Upper lobe of right lung (tissue), 1 donor: ENCODE measurements at regions not wholly inside any gene's neighbourhood (a gene's known extent, or its start where the extent isn't known, plus 50 kb on each side); places are given as distances from the start of the nearest gene placed in this dataset.
"Not testable (repeated sequence)": the region's sequence is repeated elsewhere in the genome, so short reads cannot be mapped to it uniquely, and the experiment has no call there.

Experiments used
- ATAC-seq: fragments of 200-7000 bp; cut with Tn5 transposase; one replicate; pipeline ENCODE4 v1.9.1; 2020; ENCODE audit warnings: mild to moderate bottlenecking, moderate library complexity
- DNase-seq: peaks from one replicate; pipeline ENCODE4 v3.0.0-alpha.2; 2020
- H3K27ac ChIP-seq: fragments of 200-600 bp; one replicate; pipeline ENCODE4 v1.8.0; 2022
- H3K27me3 ChIP-seq: fragments of 200-600 bp; one replicate; pipeline ENCODE4 v1.8.0; 2022; ENCODE audit warnings: mild to moderate bottlenecking
- H3K36me3 ChIP-seq: fragments of 200-600 bp; one replicate; pipeline ENCODE4 v1.8.0; 2022
- H3K4me1 ChIP-seq: fragments of 200-600 bp; one replicate; pipeline ENCODE4 v1.8.0; 2022
- H3K4me3 ChIP-seq: fragments of 200-600 bp; one replicate; pipeline ENCODE4 v1.8.0; 2022; ENCODE audit warnings: mild to moderate bottlenecking
- H3K9me3 ChIP-seq: fragments of 200-600 bp; one replicate; pipeline ENCODE4 v1.8.0; 2022
- CTCF ChIP-seq: fragments of 200-600 bp; IDR thresholded peaks from one replicate; pipeline ENCODE4 v1.8.0; 2022; ENCODE audit warnings: antibody characterized with exemption
- intact Hi-C: fragments of 100-400 bp; cut with DNase I; formaldehyde crosslinking; loops from one replicate; pipeline ENCODE4 v1.11.0; 2022
- donor health status: DM: no; HTN: yes; CAD: no; lungs with severe emphysema.

GRCh38 chr11:122198291-122198983, 82.4 kb upstream of the BLID start:
- Histone ChIP-seq H3K9me3 (no peaks in the 10 kb centered on the region), H3K36me3 (no peaks in the 10 kb centered on the region), H3K27ac (no peak overlapping the region), H3K27me3 (no peaks in the 10 kb centered on the region), H3K4me1 (peaks cover 8% of the 10 kb centered on the region), H3K4me3 (no peak overlapping the region)
- ATAC-seq (no peak), DNase-seq (no peak)
- intact Hi-C loops, result no loop called here
- no peak for TF ChIP-seq CTCF

GRCh38 chr11:122197066-122197987, 81.3 kb upstream of the BLID start:
- Histone ChIP-seq H3K4me3 (no peak overlapping the region), H3K27ac (no peak overlapping the region), H3K36me3 (no peaks in the 10 kb centered on the region), H3K9me3 (no peaks in the 10 kb centered on the region), H3K4me1 (no peaks in the 10 kb centered on the region), H3K27me3 (no peaks in the 10 kb centered on the region)
- ATAC-seq (no peak), DNase-seq (no peak)
- intact Hi-C loops, result no loop called here
- TF ChIP-seq CTCF, result no peak

DNA sequence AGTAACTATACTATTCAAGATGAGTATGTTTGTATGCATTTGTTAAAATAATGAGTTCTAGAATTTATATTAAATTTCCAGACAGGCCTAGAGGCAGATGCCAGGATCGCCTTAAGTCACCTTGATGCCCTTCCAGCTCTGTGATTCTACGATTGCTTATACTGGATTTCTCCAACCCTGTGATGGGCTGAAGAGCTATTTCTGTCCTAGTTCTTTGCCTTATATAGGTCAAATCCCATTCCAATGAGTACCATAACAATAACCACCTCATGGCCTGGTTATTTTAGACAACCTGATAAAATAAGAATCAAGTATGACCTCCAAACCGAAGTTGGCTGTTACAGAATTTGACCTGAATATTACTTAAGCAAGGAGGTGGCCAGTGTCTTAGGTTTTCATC, 79.8 kb upstream of the BLID start:
- Histone ChIP-seq H3K4me3 (no peak overlapping the region), H3K27ac (no peak overlapping the region), H3K9me3 (no peaks in the 10 kb centered on the region), H3K36me3 (no peaks in the 10 kb centered on the region), H3K4me1 (no peaks in the 10 kb centered on the region), H3K27me3 (no peaks in the 10 kb centered on the region)
- intact Hi-C loops, result no loop called here
- DNase-seq (no peak), ATAC-seq (no peak)
- no peak for TF ChIP-seq CTCF

GRCh38 chr11:122193881-122194480, 78.0 kb upstream of the BLID start:
- H3K27ac ChIP-seq, ATAC-seq, H3K4me3 ChIP-seq, H3K27me3 ChIP-seq, H3K9me3 ChIP-seq, H3K4me1 ChIP-seq, H3K36me3 ChIP-seq, DNase-seq, intact Hi-C loops: not testable (repeated sequence)

DNA sequence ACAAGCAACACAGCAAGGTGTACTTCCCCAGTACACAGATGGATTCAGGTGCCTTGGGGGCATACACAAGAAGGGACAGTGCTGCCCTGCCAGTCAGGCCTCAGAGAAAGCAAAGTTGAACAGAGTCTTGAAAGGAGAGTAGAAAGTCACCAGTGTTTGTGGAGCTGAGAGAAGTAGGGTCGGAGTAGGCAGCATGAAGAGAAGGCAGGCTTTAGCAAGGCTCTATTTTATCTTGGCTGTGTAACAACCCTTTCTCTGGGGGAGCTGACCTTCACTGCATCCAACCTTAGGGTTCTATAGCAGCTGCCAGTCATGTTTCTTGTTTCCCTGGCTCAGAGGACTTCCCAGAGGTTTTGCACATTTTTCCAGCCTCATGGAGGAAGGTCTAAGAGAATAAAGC, 77.4 kb upstream of the BLID start:
- Histone ChIP-seq H3K9me3 (no peaks in the 10 kb centered on the region), H3K4me3 (no peak overlapping the region), H3K36me3 (no peaks in the 10 kb centered on the region), H3K4me1 (no peaks in the 10 kb centered on the region), H3K27ac (no peak overlapping the region), H3K27me3 (no peaks in the 10 kb centered on the region)
- TF ChIP-seq CTCF, result no peak
- no peak for DNase-seq
- intact Hi-C loops, result no loop called here
- no peak for ATAC-seq
